OCI-LY7 (cell line): ENCODE measurements at regions not wholly inside any gene's neighbourhood (a gene's known extent, or its start where the extent isn't known, plus 50 kb on each side); places are given as distances from the start of the nearest gene placed in this dataset.
"Not testable (repeated sequence)": the region's sequence is repeated elsewhere in the genome, so short reads cannot be mapped to it uniquely, and the experiment has no call there.

ENCODE experiments used
- BruUV-seq: library from RNA; stranded (reverse); fragments of 400-500 nt; replicated peaks from 2 replicates; lab custom pipeline; 2021; lab: Mats Ljungman, UMichigan
- CTCF ChIA-PET: fragments of 300-600 bp; sonication (Branson Sonifier 250); formaldehyde crosslinking; loops from one replicate; lab custom pipeline; 2022; ENCODE audit warnings: antibody characterized with exemption; ENCODE audit not compliant: unreplicated experiment; lab: Charles Lee
- POLR2A ChIA-PET: fragments of 300-600 bp; sonication (Branson Sonifier 250); formaldehyde crosslinking; loops from one replicate; lab custom pipeline; 2022; ENCODE audit warnings: antibody characterized with exemption; lab: Charles Lee
- DNase-seq: peaks from one replicate; pipeline ENCODE4 v3.0.0-alpha.2; 2015; ENCODE audit warnings: low spot score
- H2AFZ ChIP-seq: fragments of 200-600 bp; sonication (generic), shearing (Covaris generic); 2 replicates; pipeline ENCODE4 v1.6.1; 2014; ENCODE audit warnings: mild to moderate bottlenecking, antibody characterized with exemption, low read length, moderate library complexity
- H3K27ac ChIP-seq: fragments of 200-600 bp; sonication (generic); 2 replicates; pipeline ENCODE4 v1.5.1; 2014; ENCODE audit warnings: mixed run types, low read depth, mild to moderate bottlenecking, moderate library complexity, low read length, inconsistent platforms; ENCODE audit not compliant: poor library complexity, severe bottlenecking
- H3K36me3 ChIP-seq: fragments of 200-600 bp; sonication (generic); 2 replicates; pipeline ENCODE4 v1.6.1; 2014; ENCODE audit warnings: mild to moderate bottlenecking, antibody characterized with exemption, low read length, moderate library complexity, mixed read lengths; ENCODE audit not compliant: insufficient read depth
- H3K4me1 ChIP-seq: fragments of 200-600 bp; sonication (generic); 2 replicates; pipeline ENCODE4 v1.5.1; 2014; ENCODE audit warnings: mild to moderate bottlenecking, low read length; ENCODE audit not compliant: insufficient read depth, poor library complexity, severe bottlenecking
- H3K4me2 ChIP-seq: fragments of 200-600 bp; sonication (generic); 2 replicates; pipeline ENCODE4 v1.6.1; 2014; ENCODE audit warnings: mild to moderate bottlenecking, low read length
- H3K4me3 ChIP-seq: fragments of 200-600 bp; sonication (generic); 2 replicates; pipeline ENCODE4 v1.5.1; 2014; ENCODE audit warnings: mild to moderate bottlenecking, low read depth, low read length; ENCODE audit not compliant: poor library complexity, severe bottlenecking
- H3K79me2 ChIP-seq: fragments of 200-600 bp; sonication (generic); 2 replicates; pipeline ENCODE4 v1.6.1; 2016; ENCODE audit warnings: low read depth, mild to moderate bottlenecking, low read length, moderate library complexity, mixed read lengths; ENCODE audit not compliant: insufficient read depth
- H3K9me2 ChIP-seq: fragments of 200-600 bp; sonication (generic); 2 replicates; pipeline ENCODE4 v1.6.1; 2016; ENCODE audit warnings: mild to moderate bottlenecking, low read length, mixed read lengths; ENCODE audit not compliant: insufficient read depth
- H3K9me3 ChIP-seq: fragments of 200-600 bp; sonication (generic); 2 replicates; pipeline ENCODE4 v1.6.1; 2014; ENCODE audit warnings: mild to moderate bottlenecking, mixed run types, low read length, mixed read lengths
- H4K20me1 ChIP-seq: fragments of 200-600 bp; sonication (generic); 2 replicates; pipeline ENCODE4 v1.6.1; 2014; ENCODE audit warnings: mild to moderate bottlenecking, antibody characterized with exemption, low read length, moderate library complexity, mixed read lengths; ENCODE audit not compliant: insufficient read depth
- intact Hi-C: fragments of 100-400 bp; cut with micrococcal nuclease; formaldehyde crosslinking; loops from one replicate; pipeline ENCODE4 v1.10.0; 2022; ENCODE audit not compliant: unreplicated experiment

DNA sequence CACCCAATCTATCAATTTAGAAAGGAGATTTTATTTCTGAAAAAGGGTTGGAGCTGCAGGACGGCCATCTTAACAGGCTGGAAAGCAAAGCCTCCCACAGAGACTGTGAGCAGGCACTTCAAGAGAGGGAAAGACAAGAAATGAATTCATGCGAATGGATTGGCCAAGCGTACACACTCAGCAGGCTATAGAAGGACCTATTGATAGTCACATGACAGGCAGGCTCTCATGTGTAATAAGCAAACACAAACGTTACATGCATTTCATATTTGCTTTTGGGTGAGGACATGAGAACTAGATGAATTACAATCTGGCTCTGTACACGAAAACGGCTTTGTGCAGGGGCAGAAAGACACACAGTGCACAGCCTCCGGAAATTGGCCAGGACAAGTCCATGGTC is 83.9 kb upstream of the GOLGA6L6 start:
- intact Hi-C loops, CTCF ChIA-PET, H3K4me3 ChIP-seq, H3K36me3 ChIP-seq, H3K27ac ChIP-seq, H3K79me2 ChIP-seq, DNase-seq, H3K4me1 ChIP-seq, H3K4me2 ChIP-seq, H4K20me1 ChIP-seq, H2AFZ ChIP-seq, H3K9me3 ChIP-seq, POLR2A ChIA-PET, BruUV-seq, H3K9me2 ChIP-seq: not testable (repeated sequence)

DNA sequence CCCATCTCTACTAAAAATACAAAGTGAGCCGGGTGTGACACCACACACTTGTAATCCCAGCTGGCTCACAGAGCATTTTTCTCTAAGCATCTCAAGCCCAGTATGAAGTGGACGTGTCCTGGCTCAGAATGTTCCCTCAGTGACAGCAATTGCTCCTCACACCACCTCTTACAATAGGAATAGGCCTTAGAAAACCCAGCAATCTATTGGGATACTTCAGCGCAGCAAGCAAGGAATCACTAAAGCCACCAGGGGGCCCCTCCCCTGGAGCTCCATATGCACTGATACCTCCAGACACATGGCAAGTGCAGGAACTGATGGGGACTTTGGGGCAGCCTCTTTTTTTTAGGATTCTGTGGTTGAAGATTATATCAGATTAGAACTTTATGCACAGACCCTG is 82.5 kb upstream of the GOLGA6L6 start:
- not testable (repeated sequence) for DNase-seq

GRCh38 chr15:20622117-20622516 is 80.5 kb upstream of the GOLGA6L6 start:
- H3K27ac ChIP-seq, H2AFZ ChIP-seq, H3K4me3 ChIP-seq, H4K20me1 ChIP-seq, H3K9me2 ChIP-seq, BruUV-seq, intact Hi-C loops, POLR2A ChIA-PET, H3K9me3 ChIP-seq, H3K36me3 ChIP-seq, H3K4me2 ChIP-seq, DNase-seq, H3K79me2 ChIP-seq, H3K4me1 ChIP-seq, CTCF ChIA-PET: not testable (repeated sequence)

More for the DNA sequence above, 82.5 kb upstream of the GOLGA6L6 start:
- intact Hi-C loops, H4K20me1 ChIP-seq, H3K9me2 ChIP-seq, CTCF ChIA-PET, BruUV-seq, H3K9me3 ChIP-seq, H2AFZ ChIP-seq, H3K4me3 ChIP-seq, POLR2A ChIA-PET, H3K4me1 ChIP-seq, H3K36me3 ChIP-seq, H3K4me2 ChIP-seq, H3K79me2 ChIP-seq, H3K27ac ChIP-seq: not testable (repeated sequence)

DNA sequence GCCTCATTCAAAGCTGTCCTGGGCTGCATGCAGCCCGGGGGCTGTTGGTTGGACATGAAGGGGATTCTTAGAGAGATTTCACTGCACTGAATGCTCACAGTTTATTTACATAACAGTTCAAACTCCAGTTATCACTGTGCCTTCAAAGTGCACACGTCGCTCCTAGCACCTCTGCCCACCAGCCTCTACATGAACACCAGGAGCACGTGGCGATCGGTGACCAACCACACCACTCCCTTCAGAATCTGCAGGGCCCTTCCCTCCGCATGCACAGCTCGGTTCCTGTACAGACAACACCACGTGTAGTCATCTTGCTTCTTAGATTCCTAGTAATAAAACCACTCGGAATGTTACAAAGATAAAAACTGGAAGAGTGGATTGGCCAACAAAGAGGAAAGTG is 72.9 kb upstream of the GOLGA6L6 start:
- H3K36me3 ChIP-seq, DNase-seq, CTCF ChIA-PET, H4K20me1 ChIP-seq, H3K9me2 ChIP-seq, H3K9me3 ChIP-seq, H2AFZ ChIP-seq, H3K4me3 ChIP-seq, intact Hi-C loops, BruUV-seq, H3K4me1 ChIP-seq, H3K27ac ChIP-seq, POLR2A ChIA-PET, H3K4me2 ChIP-seq, H3K79me2 ChIP-seq: not testable (repeated sequence)

DNA sequence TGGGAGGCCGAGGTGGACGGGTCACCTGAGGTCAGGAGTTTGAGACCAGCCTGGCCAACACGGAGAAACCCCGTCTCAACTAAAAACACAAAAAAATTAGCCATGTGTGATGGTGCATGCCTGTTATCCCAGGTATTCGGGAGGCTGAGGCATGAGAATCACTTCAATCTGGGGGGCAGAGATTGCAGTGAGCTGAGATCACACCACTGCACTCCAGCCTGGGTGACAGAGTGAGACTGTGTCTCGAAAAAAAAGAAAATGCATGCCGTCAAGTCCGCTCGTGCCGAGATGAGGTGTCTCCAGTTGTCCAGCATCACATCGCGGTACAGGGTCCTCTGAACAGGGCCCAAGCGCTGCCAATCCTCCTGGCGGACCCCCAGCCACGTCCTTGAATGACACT is 71.2 kb upstream of the GOLGA6L6 start:
- H3K36me3 ChIP-seq, POLR2A ChIA-PET, BruUV-seq, H3K4me3 ChIP-seq, CTCF ChIA-PET, H4K20me1 ChIP-seq, H3K9me2 ChIP-seq, H2AFZ ChIP-seq, H3K4me2 ChIP-seq, H3K9me3 ChIP-seq, H3K27ac ChIP-seq, H3K4me1 ChIP-seq, DNase-seq, intact Hi-C loops, H3K79me2 ChIP-seq: not testable (repeated sequence)

- H3K4me1 ChIP-seq, CTCF ChIA-PET, H2AFZ ChIP-seq, intact Hi-C loops, POLR2A ChIA-PET, H3K4me3 ChIP-seq, H3K9me3 ChIP-seq, H3K4me2 ChIP-seq, H3K36me3 ChIP-seq, H3K27ac ChIP-seq, BruUV-seq, H4K20me1 ChIP-seq, DNase-seq, H3K79me2 ChIP-seq, H3K9me2 ChIP-seq: not testable (repeated sequence)
Measured at GRCh38 chr15:20612356-20612755, 70.8 kb upstream of the GOLGA6L6 start.
